ENCODE measurements at regions not wholly inside any gene's neighbourhood (a gene's known extent, or its start where the extent isn't known, plus 50 kb on each side); places are given as distances from the start of the nearest gene placed in this dataset.

- peaks cover 5% of the 10 kb centered on the region for H3K27me3 Mint-ChIP-seq (ENCODE audit: low read depth)
- H3K36me3 Mint-ChIP-seq (ENCODE audit: low read depth) = no peaks in the 10 kb centered on the region
- no peaks in the 10 kb centered on the region for H3K4me1 Mint-ChIP-seq
- peaks cover 5% of the 10 kb centered on the region for H3K9me3 Mint-ChIP-seq
- H3K4me3 Mint-ChIP-seq = no peak overlapping the region
- no peak overlapping the region for H3K27ac Mint-ChIP-seq
- no peak for TF ChIP-seq CTCF (IDR thresholded peaks at IDR 0.05; ENCODE audit: unreplicated experiment in 3 of 3)
Observed at GRCh38 chr14:83991666-83992065, 1538.3 kb upstream of the FLRT2 start.

- Mint-ChIP-seq H3K4me1 (no peaks in the 10 kb centered on the region), H3K4me3 (no peak overlapping the region), H3K27ac (no peak overlapping the region), H3K36me3 (ENCODE audit: low read depth) (no peaks in the 10 kb centered on the region), H3K27me3 (ENCODE audit: low read depth) (peaks cover 5% of the 10 kb centered on the region), H3K9me3 (no peaks in the 10 kb centered on the region)
- TF ChIP-seq CTCF (IDR thresholded peaks at IDR 0.05; ENCODE audit: unreplicated experiment in 3 of 3) = no peak
Observed at GRCh38 chr14:83992857-83993256, 1537.1 kb upstream of the FLRT2 start.

- TF ChIP-seq CTCF (IDR thresholded peaks at IDR 0.05; ENCODE audit: unreplicated experiment in 3 of 3) = no peak
- Mint-ChIP-seq H3K9me3 (no peaks in the 10 kb centered on the region), H3K36me3 (ENCODE audit: low read depth) (no peaks in the 10 kb centered on the region), H3K27ac (no peak overlapping the region), H3K27me3 (ENCODE audit: low read depth) (peaks cover 5% of the 10 kb centered on the region), H3K4me1 (no peaks in the 10 kb centered on the region), H3K4me3 (no peak overlapping the region)
Observed at GRCh38 chr14:83993545-83993944, 1536.4 kb upstream of the FLRT2 start.

- Mint-ChIP-seq H3K9me3 (no peaks in the 10 kb centered on the region), H3K27ac (no peak overlapping the region), H3K4me1 (no peaks in the 10 kb centered on the region), H3K36me3 (ENCODE audit: low read depth) (no peaks in the 10 kb centered on the region), H3K27me3 (ENCODE audit: low read depth) (peaks cover 5% of the 10 kb centered on the region), H3K4me3 (no peak overlapping the region)
- no peak for TF ChIP-seq CTCF (IDR thresholded peaks at IDR 0.05; ENCODE audit: unreplicated experiment in 3 of 3)
Observed at GRCh38 chr14:83994020-83994419, 1535.9 kb upstream of the FLRT2 start.

- Mint-ChIP-seq H3K27me3 (ENCODE audit: low read depth) (no peaks in the 10 kb centered on the region), H3K9me3 (peaks cover 5% of the 10 kb centered on the region), H3K4me3 (no peak overlapping the region), H3K36me3 (ENCODE audit: low read depth) (no peaks in the 10 kb centered on the region), H3K27ac (no peak overlapping the region), H3K4me1 (peaks cover 7% of the 10 kb centered on the region)
- TF ChIP-seq CTCF (IDR thresholded peaks at IDR 0.05; ENCODE audit: unreplicated experiment in 3 of 3) = no peak
Observed at GRCh38 chr14:84001023-84001422, 1528.9 kb upstream of the FLRT2 start.

- Mint-ChIP-seq H3K4me3 (no peak overlapping the region), H3K27me3 (ENCODE audit: low read depth) (no peaks in the 10 kb centered on the region), H3K4me1 (peaks cover 7% of the 10 kb centered on the region), H3K27ac (peak overlapping the region in 2 of 3 experiments; percentile 39 to 46), H3K36me3 (ENCODE audit: low read depth) (no peaks in the 10 kb centered on the region), H3K9me3 (peaks cover 5% of the 10 kb centered on the region)
- TF ChIP-seq CTCF (IDR thresholded peaks at IDR 0.05; ENCODE audit: unreplicated experiment in 3 of 3) = no peak
Observed at GRCh38 chr14:84003346-84003745, 1526.6 kb upstream of the FLRT2 start.
